OCI-LY3 (cell line): ENCODE measurements at regions not wholly inside any gene's neighbourhood (a gene's known extent, or its start where the extent isn't known, plus 50 kb on each side); places are given as distances from the start of the nearest gene placed in this dataset.

Experiments
- CTCF ChIP-seq: fragments of 200-600, 300-600 bp; sonication (generic); IDR thresholded peaks from 2 replicates; pipeline ENCODE4 v1.5.1; 2014; ENCODE audit warnings: antibody characterized with exemption, low read length, low read depth
- EZH2phosphoT487 ChIP-seq: fragments of 200-600 bp; shearing (Covaris generic); IDR thresholded peaks from 2 replicates; pipeline ENCODE4 v1.6.1; 2018; ENCODE audit warnings: antibody characterized with exemption, mixed run types, low read depth

GRCh38 chr1:30034105-30034626 is 689.2 kb downstream of the MATN1 start:
- TF ChIP-seq EZH2phosphoT487 (no peak), CTCF (no peak)
